Neural cell (in vitro differentiated cells): ENCODE measurements at regions not wholly inside any gene's neighbourhood (a gene's known extent, or its start where the extent isn't known, plus 50 kb on each side); places are given as distances from the start of the nearest gene placed in this dataset.

Experiments
- POLR2AphosphoS5 ChIP-seq: IDR thresholded peaks from 2 replicates; pipeline ENCODE4 v1.6.1; 2012
- TAF1 ChIP-seq: IDR thresholded peaks from 2 replicates; pipeline ENCODE4 v1.6.1; 2012; ENCODE audit warnings: low read depth

- no peak for TF ChIP-seq POLR2AphosphoS5
- no peak for TF ChIP-seq TAF1
Measured at GRCh38 chr12:84805474-84805858, 107.1 kb downstream of the SLC6A15 start.
